Activated CD4-positive, alpha-beta T cell treated with anti-CD3 and anti-CD28 coated beads, Interleukin-2, amount 10 ng/mL, durations not matched to agents 24 days and 14 days (primary cell): ENCODE measurements at regions not wholly inside any gene's neighbourhood (a gene's known extent, or its start where the extent isn't known, plus 50 kb on each side); places are given as distances from the start of the nearest gene placed in this dataset.
"Not testable (repeated sequence)": the region's sequence is repeated elsewhere in the genome, so short reads cannot be mapped to it uniquely, and the experiment has no call there.

Experiments used
- DNase-seq: peaks from one replicate; pipeline ENCODE4 v3.0.0; 2022
- H3K27ac Mint-ChIP-seq: one replicate; pipeline ENCODE4 v1.8.0; 2022; ENCODE audit warnings: mild to moderate bottlenecking, mixed read lengths
- H3K27me3 Mint-ChIP-seq: one replicate; pipeline ENCODE4 v1.8.0; 2022; ENCODE audit warnings: mixed read lengths
- H3K36me3 Mint-ChIP-seq: one replicate; pipeline ENCODE4 v1.8.0; 2022; ENCODE audit warnings: low read depth, mild to moderate bottlenecking, mixed read lengths
- H3K4me1 Mint-ChIP-seq: one replicate; pipeline ENCODE4 v1.8.0; 2021; ENCODE audit warnings: mixed read lengths
- H3K4me3 Mint-ChIP-seq: one replicate; pipeline ENCODE4 v1.8.0; 2022; ENCODE audit warnings: mild to moderate bottlenecking, moderate library complexity, mixed read lengths
- H3K9me3 Mint-ChIP-seq: one replicate; pipeline ENCODE4 v1.8.0; 2021; ENCODE audit warnings: mixed read lengths
- intact Hi-C: fragments of 100-400 bp; cut with micrococcal nuclease; formaldehyde crosslinking; loops from one replicate; pipeline ENCODE4 v1.15.1; 2023

DNA sequence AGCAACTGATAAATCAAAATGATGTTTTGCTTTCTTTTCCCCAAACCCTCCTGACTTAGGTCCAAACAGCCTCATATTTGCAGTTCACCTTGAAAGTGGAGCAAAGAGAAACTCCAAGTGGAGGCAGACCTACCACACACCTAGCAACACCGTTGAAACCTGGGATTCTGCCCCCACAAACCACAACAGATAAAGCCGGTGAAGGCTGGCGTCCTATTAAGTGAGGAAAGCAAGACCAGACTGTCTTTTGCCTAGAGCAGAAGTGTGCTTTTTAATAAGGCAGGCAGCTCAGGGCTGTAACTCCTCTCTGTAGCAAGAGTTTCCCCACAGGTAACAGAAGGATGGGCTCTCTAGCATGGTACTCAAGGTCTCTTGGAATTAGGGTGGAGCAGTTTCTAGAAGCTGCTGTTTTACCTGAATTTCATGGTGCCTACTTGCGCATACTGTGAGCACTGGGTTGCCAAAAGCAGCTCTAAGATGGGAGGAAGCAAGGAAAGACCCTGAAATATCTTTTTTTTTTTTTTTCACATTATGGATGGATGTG, 336.9 kb downstream of the BCL11A start:
- DNase-seq, result no peak
- no peak overlapping the region for H3K4me3 Mint-ChIP-seq
- H3K27me3 Mint-ChIP-seq, result no peaks in the 10 kb centered on the region
- H3K36me3 Mint-ChIP-seq, result no peaks in the 10 kb centered on the region
- H3K27ac Mint-ChIP-seq, result no peak overlapping the region
- no peaks in the 10 kb centered on the region for H3K4me1 Mint-ChIP-seq
- no peaks in the 10 kb centered on the region for H3K9me3 Mint-ChIP-seq
- intact Hi-C loops, result no loop called here

DNA sequence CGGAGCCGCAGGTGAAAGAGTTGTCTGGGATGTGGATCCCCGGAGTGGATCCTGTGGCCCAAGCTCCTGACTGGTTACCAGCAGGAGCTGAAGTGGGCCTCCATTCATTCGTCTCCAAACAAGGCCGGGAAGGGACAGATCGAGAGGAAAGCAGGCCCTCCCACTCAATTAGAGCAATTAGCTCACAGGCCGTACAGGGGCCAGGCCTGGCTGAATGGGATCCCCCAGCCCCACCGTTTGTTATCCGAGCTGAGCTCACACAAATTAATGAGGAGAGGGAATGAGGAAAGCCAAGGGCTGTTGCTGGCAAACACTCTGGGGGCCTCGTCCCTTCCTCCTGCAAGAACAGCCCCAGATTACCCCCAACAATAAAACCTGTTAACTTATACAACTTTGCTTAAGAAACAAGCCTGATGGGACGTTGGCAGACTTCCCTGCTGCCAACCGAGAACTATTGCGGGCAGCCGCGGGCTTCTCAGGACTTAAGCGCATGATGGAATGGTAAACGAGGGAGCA, 338.0 kb downstream of the BCL11A start:
- no peaks in the 10 kb centered on the region for H3K9me3 Mint-ChIP-seq
- H3K36me3 Mint-ChIP-seq, result no peaks in the 10 kb centered on the region
- no peaks in the 10 kb centered on the region for H3K4me1 Mint-ChIP-seq
- DNase-seq, result no peak
- intact Hi-C loops, result no loop called here
- no peaks in the 10 kb centered on the region for H3K27me3 Mint-ChIP-seq
- H3K4me3 Mint-ChIP-seq, result no peak overlapping the region
- no peak overlapping the region for H3K27ac Mint-ChIP-seq

DNA sequence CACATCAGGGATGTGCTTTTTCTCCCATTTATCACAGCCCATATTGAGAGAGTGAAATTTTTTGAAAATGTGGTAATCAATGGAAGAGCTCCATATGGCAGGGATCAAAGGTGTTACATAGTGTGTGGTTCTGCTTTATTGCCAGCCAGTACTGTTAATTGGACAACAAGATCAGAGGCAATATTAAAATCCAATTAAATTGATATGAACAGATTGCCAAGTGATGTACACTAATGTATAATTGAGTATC, 338.9 kb downstream of the BCL11A start:
- DNase-seq, result no peak
- intact Hi-C loops, result no loop called here
- no peaks in the 10 kb centered on the region for H3K27me3 Mint-ChIP-seq
- no peaks in the 10 kb centered on the region for H3K36me3 Mint-ChIP-seq
- no peak overlapping the region for H3K27ac Mint-ChIP-seq
- no peaks in the 10 kb centered on the region for H3K9me3 Mint-ChIP-seq
- no peak overlapping the region for H3K4me3 Mint-ChIP-seq
- H3K4me1 Mint-ChIP-seq, result no peaks in the 10 kb centered on the region

DNA sequence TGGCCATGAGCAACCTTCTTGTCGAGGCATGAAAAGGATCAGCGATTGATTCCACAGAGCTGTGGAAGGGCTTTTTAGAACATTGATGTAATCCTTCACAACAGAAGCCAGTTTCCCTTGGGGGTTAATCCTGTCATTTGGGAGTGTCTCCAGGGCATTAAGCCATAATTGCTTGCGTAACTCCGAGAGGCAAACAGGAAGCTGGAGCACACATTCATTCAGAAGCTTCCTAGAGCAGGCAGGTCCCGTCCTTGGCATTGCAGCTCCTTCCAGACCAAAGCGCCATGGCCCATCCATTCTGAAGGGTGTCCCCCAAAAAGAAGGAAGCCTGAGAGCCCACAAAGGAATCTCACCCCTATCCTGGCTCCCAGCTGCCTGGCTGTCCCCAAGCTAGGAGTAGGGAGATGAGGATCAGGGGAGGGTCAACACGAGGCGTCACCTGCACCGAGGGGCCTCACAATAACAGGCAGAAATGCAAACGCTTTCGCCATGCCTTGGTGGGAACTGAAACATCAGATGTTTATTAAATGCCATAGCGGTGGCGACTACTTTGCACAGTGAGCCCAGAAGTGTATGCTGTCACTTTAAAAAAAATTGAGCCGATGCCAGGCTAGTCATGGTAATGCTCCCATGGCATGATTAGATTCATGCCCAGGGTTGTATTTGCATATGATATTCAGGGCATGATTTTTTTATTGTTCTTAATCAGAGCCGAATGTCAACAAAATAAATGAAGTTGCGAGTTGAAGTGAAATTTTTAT, 339.4 kb downstream of the BCL11A start:
- intact Hi-C loops, result no loop called here
- H3K9me3 Mint-ChIP-seq, result no peaks in the 10 kb centered on the region
- H3K4me3 Mint-ChIP-seq, result no peak overlapping the region
- H3K4me1 Mint-ChIP-seq, result no peaks in the 10 kb centered on the region
- H3K36me3 Mint-ChIP-seq, result no peaks in the 10 kb centered on the region
- DNase-seq, result no peak
- no peaks in the 10 kb centered on the region for H3K27me3 Mint-ChIP-seq
- H3K27ac Mint-ChIP-seq, result no peak overlapping the region

DNA sequence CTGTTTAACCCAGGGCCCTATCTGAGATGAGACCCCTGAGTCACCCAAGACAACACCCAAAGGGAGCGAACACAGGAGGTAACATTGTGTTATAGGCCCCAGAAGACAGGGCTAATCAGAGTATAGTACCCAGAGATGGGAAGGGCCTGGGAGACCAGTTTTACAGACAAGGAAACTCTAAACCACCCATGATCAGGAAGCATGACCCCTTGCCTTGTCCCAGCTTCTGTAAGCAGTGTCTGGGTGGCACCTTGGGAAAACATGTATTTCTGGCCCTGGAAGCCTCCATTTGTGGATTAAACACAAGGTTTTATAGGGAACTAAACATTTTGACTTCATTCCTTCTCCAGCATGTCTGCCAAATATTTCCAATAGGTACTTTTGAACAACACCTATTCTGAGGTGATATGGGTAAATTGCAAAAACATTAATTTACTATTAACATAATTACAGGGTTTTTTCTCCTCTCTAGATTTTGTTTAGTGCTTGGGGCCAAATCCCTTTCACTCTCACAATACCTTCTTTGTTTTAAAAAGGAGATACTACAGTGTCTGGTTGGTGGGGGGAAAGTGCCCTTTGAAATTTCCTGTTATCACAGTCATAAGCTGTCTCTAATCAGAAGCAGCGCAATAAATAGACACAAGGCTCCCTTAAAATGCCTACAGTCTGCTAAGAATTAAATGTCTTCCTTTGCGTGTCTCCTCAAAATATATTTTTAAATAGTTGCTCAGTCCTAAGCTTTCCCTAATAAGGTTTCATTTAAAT, 341.1 kb downstream of the BCL11A start:
- Mint-ChIP-seq H3K36me3 (no peaks in the 10 kb centered on the region), H3K27ac (no peak overlapping the region), H3K27me3 (no peaks in the 10 kb centered on the region), H3K9me3 (no peaks in the 10 kb centered on the region), H3K4me3 (no peak overlapping the region), H3K4me1 (no peaks in the 10 kb centered on the region)
- DNase-seq, result no peak
- intact Hi-C loops, result no loop called here

DNA sequence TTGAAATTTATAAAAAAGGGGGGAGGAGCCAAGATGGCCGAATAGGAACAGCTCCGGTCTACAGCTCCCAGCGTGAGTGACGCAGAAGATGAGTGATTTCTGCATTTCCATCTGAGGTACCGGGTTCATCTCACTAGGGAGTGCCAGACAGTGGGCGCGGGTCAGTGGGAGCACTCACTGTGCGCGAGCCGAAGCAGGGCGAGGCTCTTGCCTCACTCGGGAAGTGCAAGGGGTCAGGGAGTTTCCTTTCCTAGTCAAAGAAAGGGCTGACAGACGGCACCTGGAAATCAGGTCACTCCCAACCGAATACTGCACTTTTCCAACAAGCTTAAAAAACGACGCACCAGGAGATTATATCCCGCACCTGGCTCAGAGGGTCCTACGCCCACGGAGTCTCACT, 364.4 kb downstream of the BCL11A start:
- H3K36me3 Mint-ChIP-seq, DNase-seq, intact Hi-C loops, H3K27me3 Mint-ChIP-seq, H3K27ac Mint-ChIP-seq, H3K9me3 Mint-ChIP-seq, H3K4me1 Mint-ChIP-seq, H3K4me3 Mint-ChIP-seq: not testable (repeated sequence)

DNA sequence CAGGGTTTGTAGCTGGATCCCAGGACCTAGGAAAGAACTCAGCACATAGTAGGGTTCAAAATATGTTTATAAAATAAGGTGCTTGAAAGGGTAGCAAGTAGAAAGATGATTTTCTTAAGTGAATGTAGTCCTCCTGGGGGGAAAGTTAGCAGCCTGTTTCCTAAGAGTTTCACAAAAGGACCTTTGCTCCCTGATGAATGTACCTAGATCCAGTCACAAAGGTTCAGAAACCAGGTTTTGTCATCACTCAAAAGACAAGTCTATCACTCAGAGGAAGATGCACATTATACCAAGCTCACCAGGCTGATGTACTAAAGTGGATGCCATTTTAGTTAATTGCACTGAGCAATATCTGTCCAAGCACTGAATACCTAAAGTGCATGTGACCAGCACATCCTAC, 378.2 kb downstream of the BCL11A start:
- H3K9me3 Mint-ChIP-seq, result no peaks in the 10 kb centered on the region
- no peak overlapping the region for H3K4me3 Mint-ChIP-seq
- H3K27ac Mint-ChIP-seq, result no peak overlapping the region
- no peaks in the 10 kb centered on the region for H3K4me1 Mint-ChIP-seq
- H3K27me3 Mint-ChIP-seq, result no peaks in the 10 kb centered on the region
- no peak for DNase-seq
- intact Hi-C loops, result no loop called here
- no peaks in the 10 kb centered on the region for H3K36me3 Mint-ChIP-seq

DNA sequence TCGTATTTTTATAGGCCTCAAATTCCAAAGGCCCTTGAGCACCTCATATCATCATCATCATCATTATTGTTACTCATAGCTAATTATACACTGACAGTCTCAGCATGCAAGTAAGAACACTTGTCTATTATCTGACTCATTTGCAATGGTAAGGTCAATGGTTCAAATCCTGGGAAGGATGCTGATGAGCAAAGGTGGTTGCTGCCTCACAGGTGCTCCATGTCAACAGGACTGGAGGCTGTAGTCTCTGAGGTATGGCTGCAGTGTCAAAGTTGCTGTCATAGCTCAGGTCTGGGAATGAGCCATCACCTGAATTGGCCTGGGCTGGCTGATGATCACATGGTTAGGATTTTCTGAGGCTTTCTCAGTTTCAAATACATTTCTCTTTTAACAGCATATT, 379.3 kb downstream of the BCL11A start:
- Mint-ChIP-seq H3K4me1 (no peaks in the 10 kb centered on the region), H3K9me3 (no peaks in the 10 kb centered on the region), H3K4me3 (no peak overlapping the region), H3K36me3 (no peaks in the 10 kb centered on the region), H3K27ac (no peak overlapping the region), H3K27me3 (no peaks in the 10 kb centered on the region)
- intact Hi-C loops, result no loop called here
- DNase-seq, result no peak

DNA sequence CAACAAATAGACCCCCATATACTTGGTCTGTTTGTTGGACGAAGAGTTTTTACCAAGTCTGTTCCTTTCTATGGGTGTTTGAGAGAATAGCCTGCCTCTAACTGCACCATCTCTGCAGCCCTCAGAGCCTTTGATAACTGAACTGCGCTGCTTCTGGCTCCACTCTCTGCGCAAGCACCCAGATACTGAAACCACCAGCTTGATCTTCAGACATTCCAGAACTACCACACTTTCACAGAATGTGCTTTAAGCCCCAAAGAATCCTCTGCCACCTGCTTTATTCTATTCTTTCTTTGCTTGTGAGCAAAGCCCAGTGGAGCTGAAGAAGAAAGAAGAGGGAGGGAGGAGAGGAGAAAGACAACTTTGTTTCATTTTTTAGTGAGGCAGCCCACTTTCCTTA, 380.7 kb downstream of the BCL11A start:
- H3K27ac Mint-ChIP-seq, result no peak overlapping the region
- DNase-seq, result no peak

DNA sequence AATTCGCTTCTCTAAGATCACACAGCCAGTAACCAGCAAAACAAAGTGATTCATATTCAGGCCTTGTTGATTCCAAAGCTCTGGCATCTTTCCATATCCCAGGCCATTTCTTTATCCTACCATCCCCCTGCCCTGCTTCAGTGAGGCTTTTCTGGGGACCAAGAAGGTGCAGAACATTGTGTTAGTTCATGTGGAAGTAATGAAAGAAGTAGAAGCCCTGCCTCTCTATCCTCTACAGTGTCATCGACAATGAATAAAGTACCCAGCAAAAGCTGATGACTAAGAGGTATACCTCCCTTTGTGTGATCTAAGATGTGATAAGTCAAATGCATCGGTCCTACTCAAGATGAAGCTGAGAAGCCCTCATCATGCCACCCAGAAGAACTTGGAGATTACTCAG, 383.2 kb downstream of the BCL11A start:
- H3K36me3 Mint-ChIP-seq, result no peaks in the 10 kb centered on the region
- H3K9me3 Mint-ChIP-seq, result no peaks in the 10 kb centered on the region
- no peaks in the 10 kb centered on the region for H3K4me1 Mint-ChIP-seq
- intact Hi-C loops, result no loop called here
- no peak for DNase-seq
- no peak overlapping the region for H3K4me3 Mint-ChIP-seq
- H3K27ac Mint-ChIP-seq, result no peak overlapping the region
- H3K27me3 Mint-ChIP-seq, result no peaks in the 10 kb centered on the region

More for the DNA sequence above, 380.7 kb downstream of the BCL11A start:
- intact Hi-C loops, result no loop called here
- no peaks in the 10 kb centered on the region for H3K9me3 Mint-ChIP-seq
- H3K27me3 Mint-ChIP-seq, result no peaks in the 10 kb centered on the region
- H3K4me3 Mint-ChIP-seq, result no peak overlapping the region
- no peaks in the 10 kb centered on the region for H3K4me1 Mint-ChIP-seq
- no peaks in the 10 kb centered on the region for H3K36me3 Mint-ChIP-seq

DNA sequence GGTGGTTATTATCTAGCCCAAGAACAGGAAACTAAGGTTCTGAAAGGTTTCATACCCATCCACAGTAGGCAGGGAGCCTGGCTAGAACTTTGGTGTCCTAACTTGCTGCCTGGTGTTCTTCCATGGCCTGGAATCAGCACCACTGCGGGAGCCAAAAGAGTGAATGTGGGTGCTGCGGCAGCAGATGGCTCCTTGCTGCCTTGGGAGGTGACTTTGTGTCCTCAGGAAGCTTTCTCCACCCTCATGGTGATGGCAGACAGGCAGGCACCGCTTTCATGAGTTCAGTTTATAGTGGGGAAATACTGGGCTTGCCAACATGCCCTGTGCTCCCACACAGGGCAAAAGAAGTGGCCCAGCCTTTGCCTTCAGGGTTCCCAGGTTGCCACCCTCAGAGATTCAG, 385.2 kb downstream of the BCL11A start:
- no peak overlapping the region for H3K4me3 Mint-ChIP-seq
- intact Hi-C loops, result no loop called here
- no peaks in the 10 kb centered on the region for H3K9me3 Mint-ChIP-seq
- H3K27ac Mint-ChIP-seq, result no peak overlapping the region
- no peaks in the 10 kb centered on the region for H3K4me1 Mint-ChIP-seq
- DNase-seq, result peak; percentile 34
- H3K27me3 Mint-ChIP-seq, result no peaks in the 10 kb centered on the region
- H3K36me3 Mint-ChIP-seq, result no peaks in the 10 kb centered on the region

DNA sequence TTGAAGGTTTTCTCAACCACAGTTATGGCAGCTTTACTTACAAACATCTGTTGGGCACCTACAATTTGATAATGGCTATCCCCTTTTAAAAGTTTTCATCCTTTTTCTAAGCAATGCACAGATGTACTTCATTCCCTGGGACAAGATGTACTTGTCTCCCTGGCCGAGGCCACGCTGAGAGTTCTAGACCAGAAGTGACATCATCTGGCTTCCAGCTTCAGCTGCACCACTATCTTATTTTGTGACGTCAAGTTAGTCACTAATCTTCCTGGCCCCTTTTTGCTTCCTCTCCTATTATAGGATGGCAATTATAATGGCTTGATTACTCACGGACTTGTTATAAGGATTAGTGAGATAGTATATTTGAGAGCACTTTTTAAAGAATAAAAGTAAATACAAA, 386.4 kb downstream of the BCL11A start:
- H3K4me1 Mint-ChIP-seq, result no peaks in the 10 kb centered on the region
- H3K27ac Mint-ChIP-seq, result no peak overlapping the region
- no peak overlapping the region for H3K4me3 Mint-ChIP-seq
- no peaks in the 10 kb centered on the region for H3K9me3 Mint-ChIP-seq
- no peaks in the 10 kb centered on the region for H3K27me3 Mint-ChIP-seq
- H3K36me3 Mint-ChIP-seq, result no peaks in the 10 kb centered on the region
- intact Hi-C loops, result no loop called here
- DNase-seq, result no peak

DNA sequence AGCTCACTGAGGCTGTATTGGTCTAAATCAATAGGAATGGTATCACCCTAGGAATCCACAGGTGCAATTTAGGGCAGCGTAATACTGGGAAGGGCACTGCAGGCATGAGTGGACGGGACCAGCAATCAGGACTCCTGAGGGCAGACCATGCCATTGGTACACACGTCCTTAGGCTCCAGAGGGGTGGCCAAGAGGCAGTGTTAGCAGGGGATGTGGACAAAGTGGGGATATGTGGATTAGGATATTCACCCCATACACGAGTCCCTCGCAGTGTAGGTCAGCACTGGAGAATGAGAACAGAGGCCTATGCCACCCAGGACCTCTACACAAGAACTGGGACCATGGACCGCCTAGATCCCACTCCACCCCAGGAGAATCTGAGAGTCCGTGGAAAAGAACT, 389.8 kb downstream of the BCL11A start:
- H3K36me3 Mint-ChIP-seq, result no peaks in the 10 kb centered on the region
- DNase-seq, result peak; percentile 37
- H3K9me3 Mint-ChIP-seq, result no peaks in the 10 kb centered on the region
- H3K27me3 Mint-ChIP-seq, result no peaks in the 10 kb centered on the region
- H3K4me1 Mint-ChIP-seq, result no peaks in the 10 kb centered on the region
- H3K27ac Mint-ChIP-seq, result no peak overlapping the region
- no peak overlapping the region for H3K4me3 Mint-ChIP-seq
- intact Hi-C loops, result no loop called here

DNA sequence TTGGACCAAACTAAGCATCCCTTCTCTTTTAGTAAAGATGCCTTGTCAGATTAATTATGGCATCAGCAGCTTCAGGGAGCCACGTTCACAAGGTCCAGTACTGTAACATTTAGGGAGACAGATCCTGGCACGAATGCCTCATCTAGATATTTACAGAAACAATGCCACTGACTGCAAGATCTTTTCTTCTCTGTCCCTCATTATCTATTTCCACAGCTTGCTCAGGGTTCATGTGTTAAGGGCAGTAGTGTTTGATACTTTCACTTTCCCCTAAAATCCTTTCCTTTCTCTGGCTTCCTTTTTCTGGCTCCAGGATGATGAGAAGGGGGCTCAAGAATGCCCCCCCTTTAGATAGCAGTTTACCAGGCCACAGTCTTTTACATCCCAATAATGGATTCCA, 393.9 kb downstream of the BCL11A start:
- peaks cover 3% of the 10 kb centered on the region for H3K27me3 Mint-ChIP-seq
- no peak overlapping the region for H3K27ac Mint-ChIP-seq
- intact Hi-C loops, result no loop called here

More for the DNA sequence above, 393.9 kb downstream of the BCL11A start:
- no peak overlapping the region for H3K4me3 Mint-ChIP-seq
- no peaks in the 10 kb centered on the region for H3K4me1 Mint-ChIP-seq
- no peaks in the 10 kb centered on the region for H3K36me3 Mint-ChIP-seq
- no peaks in the 10 kb centered on the region for H3K9me3 Mint-ChIP-seq
- no peak for DNase-seq
